DMS53 (cell line): ENCODE measurements at regions not wholly inside any gene's neighbourhood (a gene's known extent, or its start where the extent isn't known, plus 50 kb on each side); places are given as distances from the start of the nearest gene placed in this dataset.
"Not testable (repeated sequence)": the region's sequence is repeated elsewhere in the genome, so short reads cannot be mapped to it uniquely, and the experiment has no call there.

Experiments used
- DNase-seq: peaks from one replicate; lab custom pipeline; 2025; lab: John Stamatoyannopoulos, UW

DNA sequence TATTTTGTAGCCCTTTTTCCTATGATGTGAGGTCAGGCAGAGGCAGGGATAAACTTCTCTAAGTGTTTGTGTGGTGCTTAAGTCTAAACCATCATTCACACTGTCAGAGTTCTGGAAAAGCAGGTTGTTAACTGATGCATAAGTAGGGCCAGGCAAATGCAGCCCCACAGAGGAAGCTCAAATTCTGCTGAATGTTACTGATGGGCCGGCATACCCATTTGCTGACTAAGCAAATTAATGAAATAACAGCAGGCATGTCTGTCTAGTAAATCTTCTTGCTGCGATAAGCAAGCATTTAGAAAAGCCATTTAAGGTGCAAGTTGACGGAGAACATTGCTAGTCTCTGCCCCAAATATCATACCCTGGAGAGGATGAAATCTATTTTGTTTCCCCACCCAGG lies 523.2 kb upstream of the CCDC196 start:
- no peak for DNase-seq

DNA sequence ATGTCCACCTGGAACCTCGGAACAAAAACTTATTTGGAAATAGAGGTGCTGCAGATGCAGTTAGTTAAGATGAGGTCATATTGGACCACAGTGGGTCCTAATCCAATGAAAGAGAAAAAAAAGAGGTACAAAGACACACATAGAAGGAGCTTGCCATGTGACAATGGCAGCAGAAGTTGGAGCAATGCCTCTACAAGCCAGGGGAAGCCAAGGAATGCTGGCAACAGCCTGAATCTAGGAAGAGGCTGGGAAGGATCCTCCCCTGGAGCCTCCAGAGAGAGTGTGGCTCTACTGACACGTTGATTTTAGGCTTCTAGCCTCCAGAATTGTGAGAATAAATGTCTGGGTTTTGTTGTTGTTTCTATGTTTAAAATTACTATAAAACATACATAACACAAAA lies 521.8 kb upstream of the CCDC196 start:
- DNase-seq: no peak

DNA sequence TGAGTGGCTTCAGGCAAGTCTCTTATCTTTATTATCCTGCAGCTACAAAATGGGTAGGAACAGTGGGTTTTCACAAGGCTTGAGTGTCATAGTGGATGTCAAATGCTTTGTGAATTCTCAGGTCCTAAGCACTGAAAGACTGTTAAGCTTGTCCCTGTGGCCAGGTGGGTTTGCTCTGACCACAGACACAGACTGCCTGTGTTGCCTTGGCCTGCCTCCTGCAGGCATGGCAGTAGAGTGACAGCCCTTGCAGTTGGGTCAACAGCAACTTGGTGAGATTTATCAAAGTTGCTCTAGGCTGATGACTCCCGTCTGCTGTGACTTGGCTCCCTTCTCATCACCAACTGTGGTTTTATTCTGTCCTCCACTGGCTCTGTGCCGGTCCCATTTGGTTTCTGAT lies 520.0 kb upstream of the CCDC196 start:
- DNase-seq: no peak

DNA sequence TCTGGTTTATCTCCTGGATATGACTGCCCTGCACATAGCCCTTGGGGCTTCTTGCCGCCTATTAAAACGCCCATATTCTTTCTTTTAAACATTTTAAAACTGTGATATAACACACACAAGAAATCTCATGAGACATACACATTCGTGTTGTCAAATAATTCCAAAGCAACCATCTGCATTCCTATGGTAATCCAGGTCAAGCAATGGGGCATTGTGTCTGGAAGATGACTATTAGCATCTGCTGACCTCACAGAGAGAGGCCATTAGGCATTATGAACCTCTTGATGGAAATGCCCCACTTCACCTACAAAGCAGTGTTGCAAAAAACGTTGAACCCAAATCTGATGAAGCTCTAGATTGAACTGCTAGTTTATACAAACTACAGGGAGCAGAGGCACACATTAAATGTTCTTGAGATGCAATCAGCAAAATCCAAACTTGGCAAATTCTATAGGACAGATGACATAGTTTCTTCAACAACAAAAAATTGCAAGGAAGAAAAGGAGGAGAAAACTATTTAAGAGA lies 513.8 kb upstream of the CCDC196 start:
- DNase-seq: no peak

DNA sequence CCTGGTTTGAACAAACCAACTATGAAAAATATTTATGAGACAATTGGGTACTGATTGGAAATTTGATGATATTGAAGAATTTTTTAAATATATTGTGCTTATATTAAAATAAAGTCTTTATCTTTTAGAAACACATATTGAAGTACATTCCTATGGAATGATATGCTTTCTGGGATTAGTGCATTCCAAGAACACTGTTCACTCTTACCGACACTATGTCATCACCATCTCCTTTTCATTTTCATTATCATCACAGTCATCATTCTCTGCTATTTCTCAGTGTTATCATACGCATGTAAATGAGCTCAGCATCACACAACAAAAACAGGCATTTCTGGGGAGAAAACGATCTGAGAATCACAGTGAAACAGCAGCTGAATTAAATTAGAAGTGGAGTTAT lies 513.3 kb upstream of the CCDC196 start:
- no peak for DNase-seq

DNA sequence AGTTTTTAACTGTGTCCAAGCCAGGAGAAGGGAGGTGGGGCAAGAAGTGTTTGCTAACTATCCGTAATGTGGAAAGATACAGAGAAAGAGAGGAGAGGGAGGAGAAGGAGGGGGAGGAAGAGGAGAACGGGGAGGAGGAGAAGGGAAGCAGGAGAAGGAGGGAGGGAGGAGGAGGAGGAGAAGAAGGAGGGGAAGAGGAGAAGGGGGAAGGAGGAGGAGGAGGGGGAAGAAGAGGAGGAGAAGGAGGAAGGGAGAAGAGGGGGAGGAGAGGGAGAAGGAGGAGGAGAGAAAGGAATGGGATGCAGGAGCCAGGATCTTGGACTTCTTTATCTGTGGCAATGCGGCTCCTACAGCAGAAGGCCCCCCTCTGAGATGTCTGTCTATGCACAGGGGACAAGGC lies 510.3 kb upstream of the CCDC196 start:
- DNase-seq: no peak

DNA sequence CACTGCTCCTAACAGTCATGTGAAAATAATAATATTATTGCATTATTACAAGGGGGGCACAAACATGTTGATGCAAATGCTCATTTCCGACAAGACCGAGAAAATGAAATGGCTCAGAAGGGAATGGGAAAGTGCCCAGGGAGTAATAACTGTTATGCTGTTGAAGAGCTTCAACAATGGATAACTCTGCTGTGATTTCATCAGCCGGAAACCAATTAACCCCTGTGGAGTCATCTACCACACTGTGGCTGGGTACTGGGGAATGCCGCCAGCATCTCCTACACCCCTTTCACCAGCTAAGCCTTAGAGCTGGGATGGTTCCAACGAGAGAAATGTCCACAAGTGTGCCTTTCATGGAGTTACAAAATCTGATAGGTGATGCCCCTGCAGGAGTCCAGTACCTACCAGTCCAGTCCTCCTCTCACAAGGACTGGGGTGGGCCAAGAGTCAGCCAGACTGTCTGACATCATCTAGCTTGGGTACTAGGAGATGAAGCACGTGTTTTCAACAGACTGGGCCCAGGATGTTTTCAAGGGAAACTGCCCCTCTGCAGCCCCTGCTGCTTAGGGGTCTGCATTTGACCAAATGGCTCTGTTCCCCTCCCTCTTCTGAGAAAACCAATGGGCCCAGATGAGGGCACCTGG lies 509.3 kb upstream of the CCDC196 start:
- no peak for DNase-seq

DNA sequence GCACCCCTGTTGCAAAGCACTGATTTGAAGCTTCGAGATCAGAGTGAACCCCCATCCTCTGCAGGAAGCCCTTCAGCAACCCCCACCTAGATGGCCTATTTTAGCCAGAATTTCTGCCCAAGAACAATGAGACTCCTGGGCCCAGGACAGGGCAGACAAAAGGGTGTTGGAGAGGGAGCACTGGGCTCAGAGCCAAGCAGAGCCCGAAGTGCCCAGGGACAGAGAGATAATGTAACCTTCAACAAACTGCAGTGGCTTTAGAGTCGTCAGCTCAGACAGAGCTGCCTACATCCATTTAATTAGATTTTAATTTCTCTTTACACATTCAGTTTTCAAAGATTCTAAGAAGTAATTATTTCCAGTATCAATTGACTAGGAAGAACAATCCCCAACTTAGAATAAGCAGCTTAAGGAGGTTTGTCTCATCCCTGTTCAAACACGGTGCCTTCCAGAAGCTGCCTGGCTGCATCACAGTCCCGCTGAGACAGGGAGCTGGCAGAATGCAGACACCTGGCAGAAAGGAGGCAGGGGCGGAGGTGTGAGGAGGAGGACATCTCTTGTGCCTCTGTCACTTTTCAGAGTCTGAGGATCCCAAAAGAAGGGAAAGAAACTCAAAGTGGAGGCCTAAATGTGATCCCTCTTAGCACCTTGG lies 504.9 kb upstream of the CCDC196 start:
- DNase-seq: no peak

DNA sequence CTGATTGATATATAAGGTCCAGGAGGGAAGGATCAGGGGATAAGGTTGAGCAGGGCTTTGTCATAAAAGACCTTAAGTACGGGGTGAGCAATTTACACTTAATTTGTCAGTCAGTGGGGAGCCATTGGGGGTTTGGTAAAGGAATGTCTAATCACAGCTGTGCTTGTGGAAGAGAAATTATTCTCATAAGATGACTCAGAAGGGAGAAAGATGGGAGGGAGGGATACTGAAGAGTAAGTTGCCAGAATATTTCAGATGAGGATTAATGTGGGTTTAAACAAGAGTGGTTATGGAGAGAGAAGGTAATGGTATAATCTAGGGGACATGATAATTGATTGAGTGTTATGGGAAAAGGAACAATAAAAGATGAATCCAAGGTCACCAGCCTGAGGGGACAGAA lies 500.1 kb upstream of the CCDC196 start:
- no peak for DNase-seq

DNA sequence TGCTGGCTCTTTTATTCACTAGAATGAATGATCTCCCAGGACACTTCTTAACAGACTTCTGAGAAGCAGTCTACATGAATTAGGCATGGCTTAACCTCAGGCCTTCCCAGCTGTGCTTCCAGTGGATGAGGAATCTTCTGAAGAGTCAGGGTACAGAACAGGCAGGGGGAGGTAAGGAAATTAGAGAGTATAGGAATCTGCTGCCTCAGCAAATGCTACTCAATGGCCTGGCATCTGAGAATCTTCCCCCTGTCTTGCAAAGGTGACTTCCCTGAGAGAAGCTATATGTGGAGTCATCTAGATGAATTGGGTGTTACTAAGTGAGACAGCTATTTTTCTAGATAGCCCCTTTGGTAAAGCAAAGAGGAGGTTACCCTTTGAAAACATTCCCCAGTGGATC lies 496.2 kb upstream of the CCDC196 start:
- DNase-seq: no peak

DNA sequence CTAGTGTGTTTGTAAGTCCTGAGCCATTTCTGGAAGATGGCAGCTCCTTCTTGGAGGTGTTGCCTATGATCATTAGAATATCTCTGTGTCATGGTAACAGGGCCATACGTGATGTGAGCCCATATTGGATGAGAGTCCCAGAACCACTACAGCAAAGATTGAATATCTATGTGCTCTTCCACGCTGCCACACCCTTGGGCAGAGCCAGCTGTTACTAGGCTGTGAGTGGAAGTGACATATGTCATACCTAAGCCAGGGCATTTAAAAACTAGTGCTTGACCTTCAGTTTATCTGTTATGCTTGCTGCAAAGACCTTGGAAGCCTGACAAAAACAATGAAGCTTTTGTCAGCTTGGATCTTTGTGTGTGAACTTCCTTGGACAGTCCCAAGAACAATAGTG lies 495.1 kb upstream of the CCDC196 start:
- no peak for DNase-seq

DNA sequence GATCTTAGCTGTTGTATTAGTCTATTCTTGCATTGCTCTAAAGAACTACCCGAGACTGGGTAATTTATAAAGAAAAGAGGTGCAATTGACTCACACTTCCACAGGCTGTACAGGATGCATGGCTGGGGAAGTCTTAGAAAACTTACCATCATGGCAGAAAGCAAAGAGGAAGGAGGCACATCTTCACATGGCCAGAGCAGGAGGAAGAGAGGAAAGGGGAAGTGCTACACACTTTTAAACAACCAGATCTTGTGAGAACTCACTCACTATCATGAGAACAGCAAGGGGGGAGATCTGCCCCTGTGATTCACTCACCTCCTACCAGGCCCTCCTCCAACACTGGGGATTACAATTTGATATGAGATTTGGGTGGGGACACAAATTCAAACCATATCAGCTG lies 494.2 kb upstream of the CCDC196 start:
- not testable (repeated sequence) for DNase-seq

DNA sequence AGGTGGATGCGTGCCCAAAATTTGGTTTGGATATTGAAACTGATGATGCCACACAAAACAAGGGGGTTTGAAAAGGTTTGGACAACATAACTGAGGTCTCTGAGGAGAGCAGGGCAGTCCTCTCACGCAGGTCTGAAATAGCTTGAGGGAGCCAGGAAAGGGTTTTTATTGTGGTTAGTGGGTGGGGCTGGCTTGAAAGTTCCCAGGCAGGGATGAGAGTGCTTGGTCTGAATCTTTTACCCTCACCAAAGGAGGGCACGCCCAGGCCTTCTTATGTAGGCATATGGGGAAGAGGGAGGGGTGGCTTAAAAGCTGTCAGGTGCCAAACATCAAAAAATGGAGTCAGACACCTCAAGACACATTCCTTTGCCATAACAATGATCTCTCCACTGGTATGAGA lies 493.1 kb upstream of the CCDC196 start:
- DNase-seq: no peak

DNA sequence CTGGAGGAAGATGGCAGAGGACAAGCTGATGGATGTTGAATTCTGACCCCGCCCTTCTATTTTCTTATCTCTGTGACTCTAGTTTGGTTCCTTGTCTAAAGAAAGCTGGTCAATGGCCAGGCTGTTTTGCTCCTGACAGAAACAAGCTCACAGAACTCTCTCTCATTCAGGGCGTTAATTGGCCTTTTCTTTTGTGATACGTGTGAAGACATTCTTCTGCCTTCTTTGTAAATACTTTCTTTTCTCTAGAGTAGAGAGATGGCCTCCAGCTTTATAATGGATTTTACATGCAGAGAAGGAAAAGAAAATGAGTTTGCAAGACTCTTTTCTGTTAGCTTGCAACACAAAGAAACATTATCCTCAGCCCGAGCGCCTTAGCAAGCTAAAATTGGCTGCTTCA lies 492.2 kb upstream of the CCDC196 start:
- DNase-seq: no peak

DNA sequence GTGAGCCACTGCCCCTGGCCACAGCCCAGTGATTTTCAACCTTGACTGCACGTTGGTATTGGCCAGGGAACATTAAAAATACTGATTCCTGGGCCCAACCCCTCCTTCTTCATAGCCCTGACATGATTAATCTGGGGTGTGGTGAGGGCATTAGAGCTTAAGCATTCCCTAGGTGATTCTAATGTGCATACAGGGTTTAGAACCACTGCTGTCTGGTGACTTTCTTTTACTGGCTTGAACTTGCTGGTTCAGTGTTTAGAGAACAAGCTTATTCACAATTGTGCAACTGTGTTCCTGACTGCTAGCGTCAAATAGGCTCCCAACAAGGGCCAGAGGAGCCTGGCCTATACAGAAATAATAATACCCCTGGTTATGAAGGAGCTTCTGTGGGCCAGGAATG lies 488.8 kb upstream of the CCDC196 start:
- DNase-seq: no peak

DNA sequence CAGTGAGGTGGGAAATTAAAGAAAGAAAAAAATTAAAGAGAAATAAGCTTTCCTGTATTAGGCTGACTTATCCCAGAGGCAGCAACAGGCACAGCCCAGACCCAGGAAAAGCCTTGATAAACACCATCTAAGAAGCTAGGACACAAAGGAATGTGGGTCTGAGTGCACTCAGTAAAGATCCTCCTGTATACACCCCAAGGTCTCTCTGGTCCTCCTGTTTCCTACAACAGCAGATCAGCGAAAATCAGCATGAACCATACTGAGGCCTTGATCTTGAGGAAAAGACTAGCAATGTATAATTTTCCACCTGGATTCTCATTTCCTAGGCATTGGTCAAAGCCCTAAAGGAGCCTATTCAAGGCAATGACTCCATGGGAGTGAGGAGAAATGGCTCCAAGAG lies 486.3 kb upstream of the CCDC196 start:
- DNase-seq: no peak

DNA sequence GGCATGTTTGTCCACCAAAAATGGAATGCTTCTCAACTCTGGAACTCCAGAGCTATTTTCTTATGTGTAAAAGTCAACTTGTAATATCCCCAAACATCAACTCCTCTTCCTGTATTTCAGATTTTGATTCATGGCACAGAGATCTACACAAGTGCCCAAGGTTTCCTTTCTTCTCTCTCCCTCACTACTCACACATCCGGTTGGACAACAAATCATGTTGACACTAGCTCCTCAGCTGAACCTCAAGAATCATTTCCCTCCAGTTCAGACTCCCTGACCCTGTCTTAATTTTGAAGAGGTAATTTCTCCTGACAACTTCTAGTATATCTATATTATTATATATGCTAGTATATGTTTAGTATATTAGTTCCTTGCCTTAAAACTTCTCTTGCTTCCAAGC lies 485.4 kb upstream of the CCDC196 start:
- DNase-seq: peak; percentile 5

DNA sequence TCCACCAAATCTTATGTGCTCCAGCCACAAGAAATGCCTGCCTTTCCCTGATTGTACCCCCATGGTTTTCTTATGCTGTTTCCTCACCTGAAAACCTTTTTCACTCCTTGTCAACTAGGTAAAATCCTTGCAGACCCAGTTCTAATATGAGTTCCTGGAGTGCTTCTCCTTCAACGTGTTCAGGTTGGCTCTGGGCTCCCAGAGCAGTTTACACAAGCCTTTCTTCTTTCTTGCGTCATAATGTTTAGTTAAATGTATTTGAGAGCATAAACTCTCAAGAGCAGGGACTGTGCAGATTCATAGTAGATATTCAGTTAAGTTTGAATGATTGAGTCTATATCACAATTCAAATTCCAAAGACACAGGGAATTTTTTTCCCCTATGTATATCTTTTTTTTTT lies 484.8 kb upstream of the CCDC196 start:
- no peak for DNase-seq

DNA sequence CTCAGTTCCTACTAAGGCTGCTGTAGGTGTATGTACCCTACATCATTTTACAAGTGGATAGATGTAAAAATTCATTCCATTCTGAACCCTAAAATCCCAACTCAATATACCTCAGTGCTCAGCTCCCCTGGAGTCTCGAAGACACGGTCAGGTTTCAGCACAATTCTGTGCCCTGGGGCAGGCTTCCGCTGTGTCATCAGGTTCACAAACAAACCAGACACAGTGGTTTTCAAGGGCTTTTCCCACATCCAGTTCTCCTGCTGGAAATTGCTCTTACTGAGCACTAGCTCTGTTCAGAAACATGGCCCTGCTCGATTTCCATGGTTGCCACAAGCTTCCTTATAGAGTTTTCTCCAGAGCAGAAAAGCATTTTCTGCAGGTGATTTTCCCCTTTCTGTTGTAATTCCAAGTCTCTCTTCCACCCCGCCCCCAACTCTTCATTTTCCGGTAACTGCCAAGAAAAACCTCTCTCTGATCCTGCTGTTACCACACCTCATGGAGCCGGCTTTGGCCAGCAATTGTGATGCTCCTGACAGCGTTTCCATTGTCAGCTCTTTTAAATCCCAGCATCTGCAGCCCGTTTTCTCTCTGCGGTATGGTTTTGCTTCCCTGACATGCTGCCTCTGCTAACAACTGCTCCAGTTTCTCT lies 483.0 kb upstream of the CCDC196 start:
- no peak for DNase-seq

DNA sequence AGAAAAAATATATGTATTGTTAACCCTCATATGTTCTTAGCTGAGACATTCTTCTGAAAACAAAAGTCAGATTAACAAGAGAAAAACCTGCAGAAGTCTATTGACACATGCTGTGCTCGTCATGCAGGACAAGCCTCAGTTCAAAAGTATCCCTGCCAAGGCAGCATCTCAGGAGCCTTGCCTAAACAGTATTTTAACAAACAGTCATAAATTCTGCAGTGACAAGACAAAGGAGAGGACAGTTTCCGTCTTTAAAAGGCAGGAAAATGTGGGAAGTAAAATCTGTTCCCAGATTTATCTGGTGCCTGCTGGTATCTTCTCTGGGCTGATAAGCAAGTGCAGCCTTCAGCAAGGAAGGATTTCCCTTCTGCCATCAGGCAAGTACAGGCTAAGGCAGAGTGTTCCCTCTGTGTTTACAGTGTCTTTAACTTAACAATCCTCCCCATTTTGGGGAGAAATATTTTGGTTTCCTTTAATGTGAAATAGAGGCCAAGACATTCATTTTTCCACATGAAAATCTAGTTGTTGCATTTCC lies 480.2 kb upstream of the CCDC196 start:
- no peak for DNase-seq

DNA sequence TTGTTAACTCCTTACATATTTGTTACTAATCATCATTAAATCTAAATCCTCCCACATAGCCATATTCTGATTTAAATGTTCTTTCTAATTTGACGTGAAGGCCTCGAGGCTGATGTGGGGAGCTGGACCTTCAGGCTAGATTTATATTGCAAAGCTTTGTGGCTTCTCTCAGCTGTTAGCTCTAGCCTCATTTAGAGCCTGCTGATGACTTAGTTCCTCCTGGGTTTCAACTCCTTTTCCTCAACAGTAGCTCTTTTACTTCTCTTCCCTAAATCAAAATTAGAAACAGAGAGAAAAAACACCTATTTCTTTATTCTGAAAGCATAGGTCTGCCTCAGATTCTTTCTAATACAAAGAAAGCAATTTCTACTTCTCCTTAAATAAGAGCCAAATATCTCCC lies 477.5 kb upstream of the CCDC196 start:
- DNase-seq: no peak

DNA sequence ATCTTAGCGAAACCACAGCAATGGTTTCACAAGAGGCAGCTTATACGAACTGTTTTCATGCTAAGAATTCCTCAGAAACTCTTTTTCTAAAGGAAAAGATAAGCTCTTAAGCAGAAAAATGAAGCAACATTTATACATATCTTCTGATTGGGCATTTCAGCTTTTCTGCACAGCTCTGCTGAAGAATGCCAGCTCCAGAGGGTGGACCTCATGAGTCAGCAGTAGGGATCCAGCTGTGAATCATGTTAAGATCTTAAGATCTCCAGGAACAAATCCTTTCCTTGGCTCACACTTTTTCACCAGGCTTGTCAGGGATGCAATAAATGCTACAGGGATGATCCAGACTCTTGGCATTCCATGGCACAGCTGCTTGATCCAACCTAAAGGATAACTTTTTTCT lies 477.1 kb upstream of the CCDC196 start:
- DNase-seq: no peak

DNA sequence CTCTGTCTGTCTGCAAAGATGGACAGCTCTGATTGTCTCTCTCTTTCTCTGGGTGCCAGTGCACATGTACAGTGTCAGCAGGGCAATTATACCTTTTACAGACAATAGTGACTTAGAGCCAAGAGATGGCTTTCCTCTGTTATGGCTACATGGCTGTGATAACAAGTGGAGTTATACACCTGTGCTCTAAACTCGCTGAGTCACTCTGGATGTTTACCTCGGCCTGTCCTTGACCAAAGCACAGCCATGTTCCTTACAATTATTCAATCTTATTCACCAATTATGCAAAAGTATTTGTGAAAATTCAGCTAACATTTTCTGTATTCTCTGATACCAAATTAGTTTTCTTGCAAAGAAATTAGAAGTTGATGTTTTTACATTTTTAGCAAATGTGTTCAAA lies 475.5 kb upstream of the CCDC196 start:
- peak; percentile 18 for DNase-seq
